HepG2 (cell line): ENCODE measurements at regions not wholly inside any gene's neighbourhood (a gene's known extent, or its start where the extent isn't known, plus 50 kb on each side); places are given as distances from the start of the nearest gene placed in this dataset.
A peak's percentile ranks its signal among the peaks of the same experiment; 100 is the strongest.
"Not testable (repeated sequence)": the region's sequence is repeated elsewhere in the genome, so short reads cannot be mapped to it uniquely, and the experiment has no call there.

Experiments
- ATAC-seq: fragments of 200-7000 bp; cut with Tn5 transposase; 3 replicates; pipeline ENCODE4 v1.9.1; 2020; ENCODE audit warnings: mild to moderate bottlenecking, moderate library complexity
- BruUV-seq: library from RNA; stranded (reverse); fragments of 400-500 nt; replicated peaks from 2 replicates; lab custom pipeline; 2021; lab: Mats Ljungman, UMichigan
- CTCF ChIA-PET: fragments of 300-600 bp; formaldehyde crosslinking; extraction: SDS; loops from one replicate; lab custom pipeline; 2021; ENCODE audit warnings: low total read pairs, inconsistent platforms, low intra/inter-chr PET ratio; lab: Yijun Ruan, JAX
- POLR2A ChIA-PET: fragments of 350-600 bp; sonication (Branson Sonifier 250); formaldehyde crosslinking; loops from one replicate; lab custom pipeline; 2020; ENCODE audit warnings: antibody characterized with exemption, inconsistent platforms; lab: Yijun Ruan, JAX
- DNase-seq: peaks from one replicate; pipeline ENCODE4 v3.0.0-alpha.2; 2015; ENCODE audit warnings: low spot score
- FAIRE-seq: peaks from 3 replicates; lab custom pipeline; 2011; peaks lifted over from hg19 to GRCh38; lab: Jason Lieb, UNC
- H2AFZ ChIP-seq: one replicate; pipeline ENCODE4 v1.6.1; 2011; ENCODE audit warnings: low read length, inconsistent platforms
- H3K27ac ChIP-seq: fragments of 300-600 bp; 3 replicates; pipeline ENCODE4 v1.8.0; 2011; ENCODE audit warnings: mixed run types, mild to moderate bottlenecking, mixed read lengths, low read length, inconsistent platforms; ENCODE audit not compliant: insufficient read depth; ENCODE audit errors: extremely low read length
- H3K27me3 ChIP-seq, 2 experiments: fragments of 200-600 bp in 1 of 2; 2 replicates in 1 of 2; 3 replicates in 1 of 2; pipeline versions ENCODE4 v1.6.0 to v1.8.0; 2011; ENCODE audit warnings: low read length in 2 of 2, mild to moderate bottlenecking in 2 of 2, moderate library complexity in 2 of 2, inconsistent platforms in 1 of 2; ENCODE audit not compliant: insufficient read depth in 2 of 2, control insufficient read depth in 1 of 2
- H3K36me3 ChIP-seq, 2 experiments: fragments of 200-600 bp in 1 of 2; replicated peaks in 1 of 2; 2 replicates in 1 of 2; 3 replicates in 1 of 2; pipeline versions ENCODE4 v1.5.1 to v1.8.0; 2011; ENCODE audit warnings: low read length in 2 of 2, inconsistent platforms in 1 of 2; ENCODE audit not compliant: insufficient read depth in 2 of 2, control insufficient read depth in 1 of 2
- H3K4me1 ChIP-seq: 2 replicates; pipeline ENCODE4 v1.5.1; 2012; ENCODE audit warnings: low read length, inconsistent platforms; ENCODE audit not compliant: insufficient read depth
- H3K4me2 ChIP-seq: 2 replicates; pipeline ENCODE4 v1.6.0; 2011; ENCODE audit warnings: low read depth, low read length, inconsistent platforms
- H3K4me3 ChIP-seq, 3 experiments: fragments of 200-600 bp in 1 of 3; sonication (generic), shearing (Covaris generic) in 1 of 3; replicated peaks in 1 of 3; 2 replicates each; pipeline ENCODE4 v1.5.1; 2011 to 2016; ENCODE audit warnings: low read length in 3 of 3, inconsistent platforms in 2 of 3, low read depth in 2 of 3, mild to moderate bottlenecking in 2 of 3, control low read depth in 1 of 3, mixed read lengths in 1 of 3; ENCODE audit not compliant: insufficient read depth in 1 of 3
- H3K79me2 ChIP-seq: one replicate; pipeline ENCODE4 v1.6.1; 2011; ENCODE audit warnings: low read length, inconsistent platforms; ENCODE audit not compliant: insufficient read depth
- H3K9ac ChIP-seq: 2 replicates; pipeline ENCODE4 v1.6.0; 2011; ENCODE audit warnings: mild to moderate bottlenecking, low read depth, low read length, inconsistent platforms; ENCODE audit not compliant: insufficient read depth
- H3K9me3 ChIP-seq: 2 replicates; pipeline ENCODE4 v1.5.1; 2012; ENCODE audit warnings: mild to moderate bottlenecking, low read length
- H4K20me1 ChIP-seq: 2 replicates; pipeline ENCODE4 v1.6.0; 2011; ENCODE audit warnings: inconsistent platforms, mild to moderate bottlenecking, low read length, moderate library complexity; ENCODE audit not compliant: insufficient read depth
- CTCF ChIP-seq: sonication (generic); formaldehyde crosslinking; IDR thresholded peaks from 2 replicates; pipeline ENCODE4 v1.5.0; 2020; ENCODE audit warnings: mild to moderate bottlenecking, missing genetic modification reagents, moderate library complexity
- RAD21 ChIP-seq: fragments of 450-650 bp; formaldehyde crosslinking; IDR thresholded peaks from 2 replicates; pipeline ENCODE4 v1.5.0; 2020; ENCODE audit warnings: mild to moderate bottlenecking
- STAG1 ChIP-seq: sonication (generic); formaldehyde crosslinking; IDR thresholded peaks from 2 replicates; pipeline ENCODE4 v1.4.0; 2020; ENCODE audit warnings: missing genetic modification reagents
- TFDP1 ChIP-seq: IDR thresholded peaks from 2 replicates; pipeline ENCODE4 v1.6.1; 2016; ENCODE audit warnings: missing compliant biosample characterization, missing genetic modification reagents, borderline replicate concordance
- TFDP2 ChIP-seq: sonication (generic); formaldehyde crosslinking; IDR thresholded peaks from 2 replicates; pipeline ENCODE4 v1.4.0; 2020; ENCODE audit warnings: missing genetic modification reagents
- ZNF263 ChIP-seq: sonication (generic); formaldehyde crosslinking; IDR thresholded peaks from 2 replicates; pipeline ENCODE4 v1.4.0; 2020; ENCODE audit warnings: missing genetic modification reagents
- WGBS: methylation state at CpG from one replicate; pipeline ENCODE4 v1.1.6; 2017; ENCODE audit warnings: low lambda C conversion rate; 5-methylcytosine and 5-hydroxymethylcytosine counted together
- in situ Hi-C: cut with HindIII; loops from 2 replicates; pipeline ENCODE4 v1.10.0; 2017; ENCODE audit warnings: low pct_unique_long_range_greater_than_20kb; ENCODE audit not compliant: extremely low pct_ligation_motif_present
- intact Hi-C: fragments of 100-400 bp; cut with micrococcal nuclease; formaldehyde crosslinking; loops from one replicate; pipeline ENCODE4 v1.10.0; 2022; ENCODE audit not compliant: unreplicated experiment

- 0 out of 2 replicates have a peak, but pooled peaks have one; percentile 14 for TF ChIP-seq RAD21 (CRISPR knock-in tag)
- TF ChIP-seq TFDP2 (CRISPR knock-in tag), result peak; percentile 50; the same call in 1 of the 2 replicates
- 0 out of 2 replicates have a peak, but pooled peaks have one; percentile 35 for TF ChIP-seq ZNF263 (CRISPR knock-in tag)
- peak; percentile 52 for TF ChIP-seq CTCF (CRISPR knock-in tag)
- TF ChIP-seq STAG1 (CRISPR knock-in tag), result peak; percentile 69
- peak; percentile 29; the same call in 1 of the 2 replicates for TF ChIP-seq TFDP1 (CRISPR knock-in tag)
- H4K20me1 ChIP-seq, H3K4me3 ChIP-seq, H3K9ac ChIP-seq, intact Hi-C loops, in situ Hi-C loops, ATAC-seq, H3K79me2 ChIP-seq, H3K9me3 ChIP-seq, FAIRE-seq, POLR2A ChIA-PET, H2AFZ ChIP-seq, H3K27me3 ChIP-seq, DNase-seq, H3K27ac ChIP-seq, BruUV-seq, H3K36me3 ChIP-seq: not testable (repeated sequence)
- Histone ChIP-seq H3K4me1 (peaks cover 18% of the 10 kb centered on the region), H3K4me2 (peak overlapping the region; percentile 47; the same call in 1 of the 2 replicates)
- CTCF ChIA-PET, result interaction anchor here (1.3 kb wide), 1 partner anchor 48 kb away, joined by 4 read pairs; no protein-coding TSS in a partner anchor
- 0% methylated on average over 3 of the region's 8 CpGs for WGBS
Measured at GRCh38 chr4:3893590-3893989, 127.4 kb downstream of the ADRA2C start.
